ENCODE measurements at regions not wholly inside any gene's neighbourhood (a gene's known extent, or its start where the extent isn't known, plus 50 kb on each side); places are given as distances from the start of the nearest gene placed in this dataset.

- Histone ChIP-seq H3K9me3 (ENCODE audit: insufficient read depth, low read length) (no peaks in the 10 kb centered on the region), H3K9me2 (replicated peaks; ENCODE audit: insufficient read depth, low read length) (no peaks in the 10 kb centered on the region), H3K79me2 (ENCODE audit: insufficient read depth, low read length) (no peaks in the 10 kb centered on the region), H3K4me2 (ENCODE audit: low read depth, low read length, poor library complexity, severe bottlenecking) (no peak overlapping the region), H3K27me3 (ENCODE audit: low read length) (no peaks in the 10 kb centered on the region), H3F3A (ENCODE audit: insufficient read depth) (no peaks in the 10 kb centered on the region), H3K9ac (ENCODE audit: low read length) (no peak overlapping the region), H2AFZ (ENCODE audit: low read depth, low read length, severe bottlenecking) (no peak overlapping the region), H3K27ac (ENCODE audit: low read depth, low read length) (no peak overlapping the region), H3K36me3 (ENCODE audit: low read length) (no peaks in the 10 kb centered on the region), H4K20me1 (ENCODE audit: low read depth, low read length) (no peaks in the 10 kb centered on the region), H3K4me3 (ENCODE audit: insufficient read depth, low read length, poor library complexity, severe bottlenecking) (no peak overlapping the region)
- TF ChIP-seq EZH2phosphoT487 (conservative IDR thresholded peaks at IDR 0.05; ENCODE audit: low read length): no peak
- TF ChIP-seq CTCF (IDR thresholded peaks at IDR 0.05; ENCODE audit: insufficient read depth, low read length, poor library complexity, severe bottlenecking): no peak
These were observed 223.6 kb downstream of the ARL4A start for GRCh38 chr7:12911053-12911452.

GRCh38 chr7:12913002-12913401 is 225.6 kb downstream of the ARL4A start:
- Histone ChIP-seq H3K9ac (ENCODE audit: low read length) (no peak overlapping the region), H3K27me3 (ENCODE audit: low read length) (no peaks in the 10 kb centered on the region), H3K79me2 (ENCODE audit: insufficient read depth, low read length) (no peaks in the 10 kb centered on the region), H3K27ac (ENCODE audit: low read depth, low read length) (no peak overlapping the region), H3K36me3 (ENCODE audit: low read length) (no peaks in the 10 kb centered on the region), H3K4me3 (ENCODE audit: insufficient read depth, low read length, poor library complexity, severe bottlenecking) (no peak overlapping the region), H3K9me2 (replicated peaks; ENCODE audit: insufficient read depth, low read length) (no peaks in the 10 kb centered on the region), H2AFZ (ENCODE audit: low read depth, low read length, severe bottlenecking) (no peak overlapping the region), H3K4me2 (ENCODE audit: low read depth, low read length, poor library complexity, severe bottlenecking) (no peak overlapping the region), H4K20me1 (ENCODE audit: low read depth, low read length) (no peaks in the 10 kb centered on the region), H3F3A (ENCODE audit: insufficient read depth) (no peaks in the 10 kb centered on the region), H3K9me3 (ENCODE audit: insufficient read depth, low read length) (no peaks in the 10 kb centered on the region)
- no peak for TF ChIP-seq CTCF (IDR thresholded peaks at IDR 0.05; ENCODE audit: insufficient read depth, low read length, poor library complexity, severe bottlenecking)
- no peak for TF ChIP-seq EZH2phosphoT487 (conservative IDR thresholded peaks at IDR 0.05; ENCODE audit: low read length)

GRCh38 chr7:12917801-12918200 is 230.4 kb downstream of the ARL4A start:
- no peaks in the 10 kb centered on the region for H4K20me1 ChIP-seq (ENCODE audit: low read depth, low read length)
- no peak overlapping the region for H3K27ac ChIP-seq (ENCODE audit: low read depth, low read length)
- no peak overlapping the region for H2AFZ ChIP-seq (ENCODE audit: low read depth, low read length, severe bottlenecking)
- H3K79me2 ChIP-seq (ENCODE audit: insufficient read depth, low read length): no peaks in the 10 kb centered on the region
- H3K9me3 ChIP-seq (ENCODE audit: insufficient read depth, low read length): no peaks in the 10 kb centered on the region
- TF ChIP-seq EZH2phosphoT487 (conservative IDR thresholded peaks at IDR 0.05; ENCODE audit: low read length) (no peak), CTCF (IDR thresholded peaks at IDR 0.05; ENCODE audit: insufficient read depth, low read length, poor library complexity, severe bottlenecking) (no peak)
- H3K27me3 ChIP-seq (ENCODE audit: low read length): no peaks in the 10 kb centered on the region
- H3K9ac ChIP-seq (ENCODE audit: low read length): no peak overlapping the region
- H3K9me2 ChIP-seq (replicated peaks; ENCODE audit: insufficient read depth, low read length): no peaks in the 10 kb centered on the region
- no peak overlapping the region for H3K4me2 ChIP-seq (ENCODE audit: low read depth, low read length, poor library complexity, severe bottlenecking)
- no peaks in the 10 kb centered on the region for H3K36me3 ChIP-seq (ENCODE audit: low read length)
- H3K4me3 ChIP-seq (ENCODE audit: insufficient read depth, low read length, poor library complexity, severe bottlenecking): no peak overlapping the region
- no peaks in the 10 kb centered on the region for H3F3A ChIP-seq (ENCODE audit: insufficient read depth)

Data from SU-DHL-6 (cell line).